A549 (cell line): ENCODE measurements at regions not wholly inside any gene's neighbourhood (a gene's known extent, or its start where the extent isn't known, plus 50 kb on each side); places are given as distances from the start of the nearest gene placed in this dataset.
"Not testable (repeated sequence)": the region's sequence is repeated elsewhere in the genome, so short reads cannot be mapped to it uniquely, and the experiment has no call there.

ENCODE experiments used
- CHD2 ChIP-seq: fragments of 150-350 bp; IDR thresholded peaks from 2 replicates; pipeline ENCODE4 v1.6.1; 2014; ENCODE audit warnings: low read length; ENCODE audit not compliant: partially characterized antibody
- CHD4 ChIP-seq: fragments of 200-600 bp; sonication (generic); IDR thresholded peaks from 2 replicates; pipeline ENCODE4 v1.6.1; 2016; ENCODE audit warnings: antibody characterized with exemption, mild to moderate bottlenecking, borderline replicate concordance
- CTCF ChIP-seq: fragments of >200 bp; sonication (Bioruptor Twin); formaldehyde crosslinking; IDR thresholded peaks from 3 replicates; pipeline ENCODE4 v1.5.1; 2016
- EP300 ChIP-seq, 2 experiments: fragments of >200 bp; sonication (Bioruptor Twin); formaldehyde crosslinking; IDR thresholded peaks; 2 replicates in 1 of 2; 3 replicates in 1 of 2; pipeline ENCODE4 v1.6.1; 2016 to 2017
- JUN ChIP-seq, 2 experiments: fragments of >200 bp; sonication (Bioruptor Twin); formaldehyde crosslinking; IDR thresholded peaks; 2 replicates in 1 of 2; 3 replicates in 1 of 2; pipeline ENCODE4 v1.6.1; 2016 to 2017
- MYC ChIP-seq: IDR thresholded peaks from 2 replicates; pipeline ENCODE4 v1.6.1; 2012; ENCODE audit warnings: mild to moderate bottlenecking, inconsistent platforms, low read length, improper control_type of control experiment, borderline replicate concordance
- NPAS2 ChIP-seq: fragments of 250-450 bp; sonication (Bioruptor Pico); IDR thresholded peaks from 2 replicates; pipeline ENCODE4 v1.8.0; 2022; ENCODE audit warnings: mild to moderate bottlenecking, moderate library complexity, borderline replicate concordance
- PBX3 ChIP-seq: IDR thresholded peaks from 2 replicates; pipeline ENCODE4 v1.6.1; 2012
- POLR2A ChIP-seq: IDR thresholded peaks from 2 replicates; pipeline ENCODE4 v1.6.1; 2012; ENCODE audit warnings: mild to moderate bottlenecking, low read length
- RAD21 ChIP-seq, 2 experiments: fragments of >200 bp in 1 of 2; sonication (Bioruptor Twin) in 1 of 2; formaldehyde crosslinking in 1 of 2; IDR thresholded peaks in 1 of 2; conservative IDR thresholded peaks in 1 of 2; 2 replicates in 1 of 2; 3 replicates in 1 of 2; pipeline ENCODE4 v1.6.1; 2012 to 2018; ENCODE audit warnings: inconsistent platforms in 1 of 2
- RCOR1 ChIP-seq: fragments of 150-350 bp; IDR thresholded peaks from 2 replicates; pipeline ENCODE4 v1.6.1; 2014; ENCODE audit warnings: antibody characterized with exemption, low read length, low read depth
- REST ChIP-seq: fragments of 200-600 bp; sonication (generic); IDR thresholded peaks from 2 replicates; pipeline ENCODE4 v1.6.1; 2016; ENCODE audit warnings: antibody characterized with exemption, mild to moderate bottlenecking, moderate library complexity
- RFX5 ChIP-seq: fragments of 450-650 bp; IDR thresholded peaks from 2 replicates; pipeline ENCODE4 v1.7.1; 2014; ENCODE audit warnings: antibody characterized with exemption, mild to moderate bottlenecking, moderate library complexity
- USF2 ChIP-seq: fragments of 450-650 bp; IDR thresholded peaks from 2 replicates; pipeline ENCODE4 v1.6.1; 2014; ENCODE audit warnings: antibody characterized with exemption

- TF ChIP-seq POLR2A; CTCF; NPAS2; EP300 (IDR thresholded peaks at IDR 0.05); USF2; RCOR1; RFX5; MYC; CHD4; REST; CHD2; RAD21 (conservative IDR thresholded peaks at IDR 0.05 in 1 of 2, IDR thresholded peaks at IDR 0.05 in 1 of 2); PBX3; JUN (IDR thresholded peaks at IDR 0.05): not testable (repeated sequence)
Measured at GRCh38 chr22:47400131-47400530, 637.7 kb downstream of the TBC1D22A start.
